Naive B cell (primary cell): ENCODE measurements at regions not wholly inside any gene's neighbourhood (a gene's known extent, or its start where the extent isn't known, plus 50 kb on each side); places are given as distances from the start of the nearest gene placed in this dataset.
A peak's percentile ranks its signal among the peaks of the same experiment; 100 is the strongest.

Experiments
- ATAC-seq, 2 donors: fragments of 150-1000 bp; cut with Tn5 transposase; 2 replicates each; pipeline ENCODE4 v1.10.0; 2021; ENCODE audit warnings: low read depth in 2 of 2, mild to moderate bottlenecking in 2 of 2, moderate library complexity in 2 of 2
- DNase-seq: peaks from one replicate; pipeline ENCODE4 v3.0.0; 2022
- H3K27ac Mint-ChIP-seq, 6 donors: one replicate each; pipeline ENCODE4 v1.8.0; 2020 to 2022; ENCODE audit warnings: mild to moderate bottlenecking in 6 of 6, mixed read lengths in 6 of 6, moderate library complexity in 5 of 6, inconsistent platforms in 2 of 6
- H3K27me3 Mint-ChIP-seq, 3 donors: one replicate each; pipeline ENCODE4 v1.8.0; 2021 to 2022; ENCODE audit warnings: mixed read lengths in 3 of 3, mild to moderate bottlenecking in 1 of 3
- H3K36me3 Mint-ChIP-seq, 2 donors: one replicate each; pipeline ENCODE4 v1.8.0; 2020 to 2022; ENCODE audit warnings: mixed read lengths in 2 of 2, inconsistent platforms in 1 of 2, mild to moderate bottlenecking in 1 of 2
- H3K4me1 Mint-ChIP-seq, 3 donors: one replicate each; pipeline ENCODE4 v1.8.0; 2020 to 2022; ENCODE audit warnings: mixed read lengths in 3 of 3, inconsistent platforms in 1 of 3, mild to moderate bottlenecking in 1 of 3, moderate library complexity in 1 of 3
- H3K4me3 Mint-ChIP-seq, 8 donors: one replicate each; pipeline ENCODE4 v1.8.0; 2020 to 2022; ENCODE audit warnings: mild to moderate bottlenecking in 8 of 8, mixed read lengths in 8 of 8, moderate library complexity in 8 of 8, inconsistent platforms in 2 of 8
- H3K9me3 Mint-ChIP-seq, 7 donors: one replicate each; pipeline ENCODE4 v1.8.0; 2020 to 2022; ENCODE audit warnings: mixed read lengths in 7 of 7, mild to moderate bottlenecking in 5 of 7, inconsistent platforms in 2 of 7, moderate library complexity in 1 of 7

GRCh38 chr12:127311720-127312364 is 955.1 kb upstream of the TMEM132C start:
- Mint-ChIP-seq H3K4me1 (no peaks in the 10 kb centered on the region), H3K27ac (no peak overlapping the region)
- no peak for ATAC-seq

GRCh38 chr12:127324681-127325080 is 942.3 kb upstream of the TMEM132C start:
- Mint-ChIP-seq H3K4me1 (no peaks in the 10 kb centered on the region), H3K9me3 (peaks cover 1 to 29% (median 8%) of the 10 kb centered on the region in 7 donors), H3K27me3 (peaks cover 0 to 4% (median 0%) of the 10 kb centered on the region in 3 donors), H3K36me3 (no peaks in the 10 kb centered on the region), H3K4me3 (no peak overlapping the region), H3K27ac (no peak overlapping the region)
- DNase-seq (no peak), ATAC-seq (no peak)

More at GRCh38 chr12:127311720-127312364, 955.1 kb upstream of the TMEM132C start:
- no peak overlapping the region for H3K4me3 Mint-ChIP-seq
- DNase-seq, result no peak
- H3K9me3 Mint-ChIP-seq, result peaks cover 0 to 5% (median 0%) of the 10 kb centered on the region in 7 donors
- H3K27me3 Mint-ChIP-seq, result no peaks in the 10 kb centered on the region
- H3K36me3 Mint-ChIP-seq, result no peaks in the 10 kb centered on the region

GRCh38 chr12:127327986-127328385 is 939.0 kb upstream of the TMEM132C start:
- H3K9me3 Mint-ChIP-seq, result peaks cover 0 to 19% (median 2%) of the 10 kb centered on the region in 7 donors
- no peak for DNase-seq
- no peaks in the 10 kb centered on the region for H3K36me3 Mint-ChIP-seq
- ATAC-seq, result no peak
- no peak overlapping the region for H3K27ac Mint-ChIP-seq
- H3K4me1 Mint-ChIP-seq, result no peaks in the 10 kb centered on the region
- peaks cover 0 to 4% (median 0%) of the 10 kb centered on the region in 3 donors for H3K27me3 Mint-ChIP-seq
- no peak overlapping the region for H3K4me3 Mint-ChIP-seq

GRCh38 chr12:127328867-127329266 is 938.1 kb upstream of the TMEM132C start:
- H3K27me3 Mint-ChIP-seq, result peaks cover 0 to 4% (median 0%) of the 10 kb centered on the region in 3 donors
- H3K36me3 Mint-ChIP-seq, result no peaks in the 10 kb centered on the region
- no peak overlapping the region for H3K27ac Mint-ChIP-seq
- H3K4me3 Mint-ChIP-seq, result no peak overlapping the region
- peaks cover 0 to 19% (median 2%) of the 10 kb centered on the region in 7 donors for H3K9me3 Mint-ChIP-seq
- DNase-seq (no peak), ATAC-seq (no peak)
- no peaks in the 10 kb centered on the region for H3K4me1 Mint-ChIP-seq

- DNase-seq (no peak), ATAC-seq (no peak)
- no peaks in the 10 kb centered on the region for H3K4me1 Mint-ChIP-seq
- no peaks in the 10 kb centered on the region for H3K36me3 Mint-ChIP-seq
- H3K9me3 Mint-ChIP-seq, result peaks cover 0 to 7% (median 2%) of the 10 kb centered on the region in 7 donors
- no peaks in the 10 kb centered on the region for H3K27me3 Mint-ChIP-seq
- no peak overlapping the region for H3K27ac Mint-ChIP-seq
- no peak overlapping the region for H3K4me3 Mint-ChIP-seq
Observed at GRCh38 chr12:127334365-127334764, 932.6 kb upstream of the TMEM132C start.

GRCh38 chr12:127334912-127335644 is 931.9 kb upstream of the TMEM132C start:
- no peaks in the 10 kb centered on the region for H3K4me1 Mint-ChIP-seq
- H3K4me3 Mint-ChIP-seq, result no peak overlapping the region
- DNase-seq (no peak), ATAC-seq (no peak)
- no peaks in the 10 kb centered on the region for H3K36me3 Mint-ChIP-seq
- no peaks in the 10 kb centered on the region for H3K27me3 Mint-ChIP-seq
- H3K9me3 Mint-ChIP-seq, result peaks cover 0 to 6% (median 2%) of the 10 kb centered on the region in 7 donors
- no peak overlapping the region for H3K27ac Mint-ChIP-seq

- Mint-ChIP-seq H3K9me3 (peaks cover 0 to 8% (median 2%) of the 10 kb centered on the region in 7 donors), H3K4me3 (no peak overlapping the region), H3K4me1 (no peaks in the 10 kb centered on the region), H3K36me3 (no peaks in the 10 kb centered on the region), H3K27me3 (no peaks in the 10 kb centered on the region), H3K27ac (no peak overlapping the region)
- no peak for DNase-seq
- no peak for ATAC-seq
Observed at GRCh38 chr12:127336416-127336815, 930.6 kb upstream of the TMEM132C start.

- H3K27me3 Mint-ChIP-seq, result no peaks in the 10 kb centered on the region
- H3K4me3 Mint-ChIP-seq, result no peak overlapping the region
- H3K9me3 Mint-ChIP-seq, result peaks cover 0 to 8% (median 2%) of the 10 kb centered on the region in 7 donors
- DNase-seq, result no peak
- no peak for ATAC-seq
- H3K36me3 Mint-ChIP-seq, result no peaks in the 10 kb centered on the region
- H3K27ac Mint-ChIP-seq, result no peak overlapping the region
- no peaks in the 10 kb centered on the region for H3K4me1 Mint-ChIP-seq
Observed at GRCh38 chr12:127339065-127339464, 927.9 kb upstream of the TMEM132C start.

- Mint-ChIP-seq H3K27me3 (no peaks in the 10 kb centered on the region), H3K27ac (no peak overlapping the region), H3K36me3 (no peaks in the 10 kb centered on the region), H3K4me1 (no peaks in the 10 kb centered on the region), H3K4me3 (peak overlapping the region in 1 of 8 donors; percentile 12), H3K9me3 (peaks cover 0 to 6% (median 2%) of the 10 kb centered on the region in 7 donors)
- ATAC-seq, result no peak
- no peak for DNase-seq
Observed at GRCh38 chr12:127340381-127340780, 926.6 kb upstream of the TMEM132C start.

- no peaks in the 10 kb centered on the region for H3K4me1 Mint-ChIP-seq
- peaks cover 0 to 25% (median 14%) of the 10 kb centered on the region in 7 donors for H3K9me3 Mint-ChIP-seq
- ATAC-seq, result no peak
- H3K27me3 Mint-ChIP-seq, result no peaks in the 10 kb centered on the region
- peaks cover 4 to 8% of the 10 kb centered on the region in 2 donors for H3K36me3 Mint-ChIP-seq
- no peak overlapping the region for H3K27ac Mint-ChIP-seq
- H3K4me3 Mint-ChIP-seq, result no peak overlapping the region
- no peak for DNase-seq
Observed at GRCh38 chr12:127342861-127343260, 924.1 kb upstream of the TMEM132C start.

- no peak for ATAC-seq
- Mint-ChIP-seq H3K4me1 (no peaks in the 10 kb centered on the region), H3K27me3 (no peaks in the 10 kb centered on the region), H3K36me3 (peaks cover 4 to 8% of the 10 kb centered on the region in 2 donors), H3K4me3 (no peak overlapping the region), H3K27ac (peak overlapping the region in 1 of 6 donors; percentile 39), H3K9me3 (peaks cover 0 to 25% (median 14%) of the 10 kb centered on the region in 7 donors)
- DNase-seq, result no peak
Observed at GRCh38 chr12:127343940-127344339, 923.0 kb upstream of the TMEM132C start.

GRCh38 chr12:127351481-127352010 is 915.4 kb upstream of the TMEM132C start:
- no peak for DNase-seq
- no peak for ATAC-seq
- H3K4me3 Mint-ChIP-seq, result no peak overlapping the region
- no peaks in the 10 kb centered on the region for H3K27me3 Mint-ChIP-seq
- no peak overlapping the region for H3K27ac Mint-ChIP-seq
- H3K4me1 Mint-ChIP-seq, result no peaks in the 10 kb centered on the region
- H3K36me3 Mint-ChIP-seq, result peaks cover 0 to under 1% of the 10 kb centered on the region in 2 donors
- H3K9me3 Mint-ChIP-seq, result peaks cover 3 to 29% (median 15%) of the 10 kb centered on the region in 7 donors

GRCh38 chr12:127355061-127355841 is 911.7 kb upstream of the TMEM132C start:
- no peak overlapping the region for H3K27ac Mint-ChIP-seq
- H3K27me3 Mint-ChIP-seq, result no peaks in the 10 kb centered on the region
- DNase-seq (no peak), ATAC-seq (no peak)
- no peaks in the 10 kb centered on the region for H3K4me1 Mint-ChIP-seq
- no peaks in the 10 kb centered on the region for H3K36me3 Mint-ChIP-seq
- no peak overlapping the region for H3K4me3 Mint-ChIP-seq
- peaks cover 2 to 14% (median 6%) of the 10 kb centered on the region in 7 donors for H3K9me3 Mint-ChIP-seq
